Hepatocyte (in vitro differentiated cells): ENCODE measurements at regions not wholly inside any gene's neighbourhood (a gene's known extent, or its start where the extent isn't known, plus 50 kb on each side); places are given as distances from the start of the nearest gene placed in this dataset.

Experiments
- CTCF ChIP-seq: fragments of 200-600 bp; sonication (generic); IDR thresholded peaks from 2 replicates; pipeline ENCODE4 v1.5.1; 2016; ENCODE audit warnings: antibody characterized with exemption, mild to moderate bottlenecking; ENCODE audit not compliant: poor library complexity
- EZH2 ChIP-seq: fragments of 200-600 bp; sonication (generic); IDR thresholded peaks from 2 replicates; pipeline ENCODE4 v1.6.1; 2016; ENCODE audit warnings: antibody characterized with exemption, mild to moderate bottlenecking, borderline replicate concordance

- TF ChIP-seq CTCF = no peak
- TF ChIP-seq EZH2 = no peak
These were observed 76.3 kb downstream of the HSD17B6 start for GRCh38 chr12:56839489-56839848.
